ENCODE measurements at regions not wholly inside any gene's neighbourhood (a gene's known extent, or its start where the extent isn't known, plus 50 kb on each side); places are given as distances from the start of the nearest gene placed in this dataset.

DNA sequence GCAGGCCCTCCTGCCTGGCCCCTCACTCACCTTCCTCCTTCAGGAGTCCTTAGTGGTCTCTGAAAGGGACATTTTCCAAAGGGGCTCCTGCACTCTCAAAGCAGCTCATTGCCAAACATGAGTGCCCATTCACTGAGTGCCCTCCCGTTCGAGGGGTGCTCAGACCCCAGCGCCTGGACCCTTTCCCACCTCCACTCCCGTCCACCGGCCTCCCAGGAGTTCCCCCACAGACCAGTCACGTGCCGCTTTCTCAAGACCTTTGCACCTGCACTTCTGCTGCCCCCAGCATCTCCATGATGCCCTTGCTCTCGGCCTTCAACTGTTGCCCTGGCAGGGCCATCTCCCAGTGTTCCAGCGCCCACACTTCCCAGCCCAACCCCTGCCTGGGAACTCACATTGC is 89.5 kb downstream of the ADRA2C start:
- DNase-seq (ENCODE audit: low read depth): no peak
- H3K4me3 ChIP-seq (replicated peaks; ENCODE audit: low read depth, low read length): no peak overlapping the region
- TF ChIP-seq, protein P1, sequence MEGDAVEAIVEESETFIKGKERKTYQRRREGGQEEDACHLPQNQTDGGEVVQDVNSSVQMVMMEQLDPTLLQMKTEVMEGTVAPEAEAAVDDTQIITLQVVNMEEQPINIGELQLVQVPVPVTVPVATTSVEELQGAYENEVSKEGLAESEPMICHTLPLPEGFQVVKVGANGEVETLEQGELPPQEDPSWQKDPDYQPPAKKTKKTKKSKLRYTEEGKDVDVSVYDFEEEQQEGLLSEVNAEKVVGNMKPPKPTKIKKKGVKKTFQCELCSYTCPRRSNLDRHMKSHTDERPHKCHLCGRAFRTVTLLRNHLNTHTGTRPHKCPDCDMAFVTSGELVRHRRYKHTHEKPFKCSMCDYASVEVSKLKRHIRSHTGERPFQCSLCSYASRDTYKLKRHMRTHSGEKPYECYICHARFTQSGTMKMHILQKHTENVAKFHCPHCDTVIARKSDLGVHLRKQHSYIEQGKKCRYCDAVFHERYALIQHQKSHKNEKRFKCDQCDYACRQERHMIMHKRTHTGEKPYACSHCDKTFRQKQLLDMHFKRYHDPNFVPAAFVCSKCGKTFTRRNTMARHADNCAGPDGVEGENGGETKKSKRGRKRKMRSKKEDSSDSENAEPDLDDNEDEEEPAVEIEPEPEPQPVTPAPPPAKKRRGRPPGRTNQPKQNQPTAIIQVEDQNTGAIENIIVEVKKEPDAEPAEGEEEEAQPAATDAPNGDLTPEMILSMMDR (IDR thresholded peaks at IDR 0.05; ENCODE audit: low read length, missing control alignments): no peak

DNA sequence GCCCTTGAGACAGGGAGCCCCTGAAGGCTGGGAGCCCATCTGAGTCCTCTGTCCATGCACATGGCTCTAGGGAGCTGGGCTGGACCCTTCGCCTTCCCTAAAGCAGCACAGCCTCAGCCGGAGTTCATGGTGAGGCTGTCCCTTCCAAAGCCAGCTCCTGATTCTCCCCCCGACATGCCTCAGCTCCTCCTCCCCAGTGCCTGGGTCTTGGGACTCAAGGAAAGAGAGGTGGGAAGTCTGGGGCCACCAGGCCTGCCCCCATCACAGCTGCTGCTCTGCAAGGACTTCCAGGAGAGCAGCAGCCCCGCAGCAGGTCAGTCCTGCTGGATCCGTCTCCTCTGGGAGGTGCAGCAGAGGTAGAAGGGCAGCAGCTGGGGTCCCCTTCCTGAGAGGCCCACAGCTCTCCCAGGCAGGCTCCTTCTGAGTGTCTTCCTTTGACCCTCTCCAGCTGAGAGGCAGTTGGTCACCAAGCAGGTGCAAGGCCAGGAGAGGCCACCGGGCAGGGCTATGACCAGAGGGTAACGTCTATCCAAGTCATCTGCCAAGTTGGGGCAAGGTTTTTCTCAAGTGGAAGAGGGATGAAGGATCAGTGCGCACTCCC is 90.5 kb downstream of the ADRA2C start:
- TF ChIP-seq, protein P1 (IDR thresholded peaks at IDR 0.05; ENCODE audit: low read length, missing control alignments): no peak
- no peak for DNase-seq (ENCODE audit: low read depth)
- no peak overlapping the region for H3K4me3 ChIP-seq (replicated peaks; ENCODE audit: low read depth, low read length)

DNA sequence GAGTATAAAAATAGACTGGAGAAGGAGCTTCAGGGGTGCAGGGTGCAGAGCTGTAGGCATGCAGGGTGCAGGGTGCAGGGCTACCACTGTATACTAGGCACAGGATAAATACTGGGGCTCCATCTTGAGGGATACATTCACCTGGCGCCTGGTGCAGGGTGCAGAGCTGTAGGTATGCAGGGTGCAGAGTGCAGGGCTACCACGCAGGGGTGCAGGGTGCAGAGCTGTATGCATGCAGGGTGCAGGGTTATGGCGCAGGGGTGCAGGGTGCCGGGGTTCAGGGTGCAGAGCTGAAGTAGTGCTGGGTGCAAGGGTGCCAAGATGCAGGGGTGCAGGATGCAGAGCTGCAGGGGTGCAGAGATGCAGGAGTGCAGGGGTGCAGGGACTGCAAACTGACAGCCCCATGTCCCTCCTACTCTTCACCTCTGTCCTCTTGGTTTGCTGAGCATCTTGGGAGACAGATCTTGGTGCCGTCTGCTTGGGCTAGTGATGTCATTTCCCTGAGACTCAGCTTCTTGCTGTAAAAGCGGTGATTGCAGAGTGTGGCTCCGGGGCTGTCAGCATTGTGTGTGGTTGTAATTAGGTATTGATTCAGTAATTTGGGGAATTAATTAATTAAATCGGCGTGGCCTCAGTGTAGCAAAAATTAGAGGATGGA is 91.2 kb downstream of the ADRA2C start:
- TF ChIP-seq, protein P1 (IDR thresholded peaks at IDR 0.05; ENCODE audit: low read length, missing control alignments): no peak
- no peak overlapping the region for H3K4me3 ChIP-seq (replicated peaks; ENCODE audit: low read depth, low read length)
- no peak for DNase-seq (ENCODE audit: low read depth)

DNA sequence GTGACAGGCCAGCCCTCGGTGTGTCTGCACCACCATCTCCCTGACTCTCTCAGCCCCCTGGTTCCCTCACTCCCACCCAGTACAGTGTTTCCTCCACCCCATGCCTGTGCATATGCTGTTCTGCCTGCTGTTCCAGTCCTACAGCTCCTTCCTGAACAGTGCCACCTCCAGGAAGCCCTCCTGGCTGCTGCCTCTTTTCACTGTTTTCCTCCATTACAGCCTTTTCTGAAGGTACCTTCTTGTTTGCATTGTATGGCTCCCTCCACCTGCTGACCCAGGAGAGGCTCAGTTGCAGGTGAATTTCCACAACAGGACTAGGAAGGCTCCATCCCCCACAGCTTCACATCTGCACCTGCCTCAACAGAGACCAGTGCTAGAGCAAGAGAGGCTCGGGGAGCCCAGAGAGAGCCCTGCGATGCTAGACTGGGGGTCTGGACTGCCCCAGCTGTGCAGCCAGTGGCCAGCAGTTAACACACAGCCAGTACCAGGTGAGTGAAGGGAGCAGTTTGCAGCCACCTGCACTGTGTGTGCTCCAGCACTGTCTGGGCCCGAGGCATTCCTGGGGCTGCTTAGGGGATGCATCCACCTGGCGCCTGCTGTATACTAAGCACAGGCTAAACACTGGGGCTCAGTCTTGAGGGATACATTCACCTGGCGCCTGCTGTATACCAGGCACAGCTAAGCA is 92.0 kb downstream of the ADRA2C start:
- H3K4me3 ChIP-seq (replicated peaks; ENCODE audit: low read depth, low read length): no peak overlapping the region
- no peak for DNase-seq (ENCODE audit: low read depth)
- TF ChIP-seq, protein P1 (IDR thresholded peaks at IDR 0.05; ENCODE audit: low read length, missing control alignments): no peak

DNA sequence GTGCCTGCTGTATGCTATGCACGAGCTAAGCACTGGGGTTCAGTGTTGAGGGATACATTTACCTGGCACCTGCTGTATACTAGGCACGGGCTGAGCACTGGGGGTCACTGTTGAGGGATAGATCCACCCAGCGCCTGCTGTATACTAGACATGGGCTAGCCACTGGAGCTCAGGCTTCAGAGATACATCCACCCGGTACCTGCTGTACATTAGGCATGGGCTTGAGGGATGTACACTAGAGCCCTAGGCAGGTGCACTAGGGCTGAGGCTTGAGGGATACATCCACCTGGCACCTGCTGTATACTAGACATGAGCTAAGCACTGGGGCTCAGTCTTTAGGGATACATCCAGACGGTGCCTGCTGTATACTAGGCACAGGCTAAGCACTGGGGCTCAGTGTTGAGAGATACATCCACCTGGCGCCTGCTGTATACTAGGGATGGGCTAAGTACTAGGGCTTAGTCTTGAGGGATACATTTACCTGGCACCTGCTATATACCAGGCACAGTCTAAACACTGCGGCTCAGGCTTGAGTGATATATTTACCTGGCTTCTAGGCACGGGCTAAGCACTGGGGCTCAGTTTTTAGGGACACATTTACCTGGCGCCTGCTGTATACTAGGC is 92.7 kb downstream of the ADRA2C start:
- TF ChIP-seq, protein P1 (IDR thresholded peaks at IDR 0.05; ENCODE audit: low read length, missing control alignments): no peak
- DNase-seq (ENCODE audit: low read depth): no peak
- H3K4me3 ChIP-seq (replicated peaks; ENCODE audit: low read depth, low read length): no peak overlapping the region

DNA sequence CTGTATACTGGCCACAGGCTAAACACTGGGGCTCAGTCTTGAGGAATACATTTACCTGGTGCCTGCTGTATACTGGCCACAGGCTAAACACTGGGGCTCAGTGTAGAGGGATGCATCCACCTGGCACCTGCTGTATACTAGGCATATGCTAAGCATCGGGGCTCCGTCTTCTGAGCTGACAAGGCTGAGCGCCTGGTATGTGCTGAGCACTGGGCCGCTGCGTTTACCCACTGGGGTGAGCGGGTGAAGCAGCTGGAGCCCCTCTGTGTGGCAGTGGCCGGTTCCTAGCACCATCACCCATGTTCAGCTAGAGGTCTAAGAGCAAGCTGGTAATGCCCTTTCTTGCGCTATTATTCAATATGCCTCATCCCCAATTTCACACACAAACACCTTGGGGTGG is 93.4 kb downstream of the ADRA2C start:
- DNase-seq (ENCODE audit: low read depth): no peak
- TF ChIP-seq, protein P1 (IDR thresholded peaks at IDR 0.05; ENCODE audit: low read length, missing control alignments): no peak
- no peak overlapping the region for H3K4me3 ChIP-seq (replicated peaks; ENCODE audit: low read depth, low read length)
